ENCODE measurements at regions not wholly inside any gene's neighbourhood (a gene's known extent, or its start where the extent isn't known, plus 50 kb on each side); places are given as distances from the start of the nearest gene placed in this dataset.

GRCh38 chr2:120522151-120522751 is 176.3 kb downstream of the INHBB start:
- no peak overlapping the region for H3K27ac ChIP-seq (ENCODE audit: low read depth)
- no peaks in the 10 kb centered on the region for H3K36me3 ChIP-seq (ENCODE audit: insufficient read depth)
- no peaks in the 10 kb centered on the region for H3K4me1 ChIP-seq (ENCODE audit: insufficient read depth)
- no peak overlapping the region for H3K4me3 ChIP-seq (ENCODE audit: low read depth, low read length)
- DNase-seq (ENCODE audit: extremely low spot score) = no peak
- 28% methylated on average over 33 of the region's 33 CpGs for WGBS

GRCh38 chr2:120523766-120524165 is 177.8 kb downstream of the INHBB start:
- Histone ChIP-seq H3K27ac (ENCODE audit: low read depth) (no peak overlapping the region), H3K4me3 (ENCODE audit: low read depth, low read length) (no peak overlapping the region), H3K36me3 (ENCODE audit: insufficient read depth) (no peaks in the 10 kb centered on the region), H3K4me1 (ENCODE audit: insufficient read depth) (no peaks in the 10 kb centered on the region)
- no peak for DNase-seq (ENCODE audit: extremely low spot score)
- 95% methylated on average over 5 of the region's 5 CpGs for WGBS

GRCh38 chr2:120524174-120524573 is 178.2 kb downstream of the INHBB start:
- 87% methylated on average over 9 of the region's 9 CpGs for WGBS
- no peak for DNase-seq (ENCODE audit: extremely low spot score)

GRCh38 chr2:120525056-120526046 is 179.4 kb downstream of the INHBB start:
- H3K36me3 ChIP-seq (ENCODE audit: insufficient read depth) = no peaks in the 10 kb centered on the region
- DNase-seq (ENCODE audit: extremely low spot score) = no peak
- no peak overlapping the region for H3K4me3 ChIP-seq (ENCODE audit: low read depth, low read length)
- no peak overlapping the region for H3K27ac ChIP-seq (ENCODE audit: low read depth)
- H3K4me1 ChIP-seq (ENCODE audit: insufficient read depth) = no peaks in the 10 kb centered on the region
- WGBS = 59% methylated on average over 18 of the region's 18 CpGs

More at GRCh38 chr2:120524174-120524573, 178.2 kb downstream of the INHBB start:
- Histone ChIP-seq H3K4me3 (ENCODE audit: low read depth, low read length) (no peak overlapping the region), H3K36me3 (ENCODE audit: insufficient read depth) (no peaks in the 10 kb centered on the region), H3K4me1 (ENCODE audit: insufficient read depth) (no peaks in the 10 kb centered on the region), H3K27ac (ENCODE audit: low read depth) (no peak overlapping the region)

GRCh38 chr2:120526047-120526562 is 180.2 kb downstream of the INHBB start:
- Histone ChIP-seq H3K4me1 (ENCODE audit: insufficient read depth) (no peaks in the 10 kb centered on the region), H3K4me3 (ENCODE audit: low read depth, low read length) (no peak overlapping the region), H3K27ac (ENCODE audit: low read depth) (no peak overlapping the region), H3K36me3 (ENCODE audit: insufficient read depth) (no peaks in the 10 kb centered on the region)
- WGBS = 65% methylated on average over 16 of the region's 16 CpGs
- no peak for DNase-seq (ENCODE audit: extremely low spot score)

GRCh38 chr2:120526997-120527945 is 181.3 kb downstream of the INHBB start:
- 78% methylated on average over 18 of the region's 18 CpGs for WGBS
- DNase-seq (ENCODE audit: extremely low spot score) = no peak
- H3K4me3 ChIP-seq (ENCODE audit: low read depth, low read length) = no peak overlapping the region
- H3K27ac ChIP-seq (ENCODE audit: low read depth) = no peak overlapping the region
- no peaks in the 10 kb centered on the region for H3K36me3 ChIP-seq (ENCODE audit: insufficient read depth)
- no peaks in the 10 kb centered on the region for H3K4me1 ChIP-seq (ENCODE audit: insufficient read depth)

- Histone ChIP-seq H3K36me3 (ENCODE audit: insufficient read depth) (no peaks in the 10 kb centered on the region), H3K27ac (ENCODE audit: low read depth) (no peak overlapping the region), H3K4me3 (ENCODE audit: low read depth, low read length) (no peak overlapping the region), H3K4me1 (ENCODE audit: insufficient read depth) (no peaks in the 10 kb centered on the region)
- DNase-seq (ENCODE audit: extremely low spot score) = no peak
- WGBS = 71% methylated on average over 11 of the region's 11 CpGs
These were observed 182.2 kb downstream of the INHBB start for GRCh38 chr2:120528051-120528692.

- no peak overlapping the region for H3K27ac ChIP-seq (ENCODE audit: low read depth)
These were observed 182.7 kb downstream of the INHBB start for GRCh38 chr2:120528693-120529076.

GRCh38 chr2:120530781-120531180 is 184.8 kb downstream of the INHBB start:
- no peaks in the 10 kb centered on the region for H3K36me3 ChIP-seq (ENCODE audit: insufficient read depth)
- WGBS = 93% methylated on average over 4 of the region's 4 CpGs
- no peak overlapping the region for H3K4me3 ChIP-seq (ENCODE audit: low read depth, low read length)
- no peaks in the 10 kb centered on the region for H3K4me1 ChIP-seq (ENCODE audit: insufficient read depth)
- H3K27ac ChIP-seq (ENCODE audit: low read depth) = no peak overlapping the region
- DNase-seq (ENCODE audit: extremely low spot score) = no peak

More at GRCh38 chr2:120528693-120529076, 182.7 kb downstream of the INHBB start:
- H3K36me3 ChIP-seq (ENCODE audit: insufficient read depth) = no peaks in the 10 kb centered on the region
- 86% methylated on average over 7 of the region's 7 CpGs for WGBS
- DNase-seq (ENCODE audit: extremely low spot score) = no peak
- H3K4me3 ChIP-seq (ENCODE audit: low read depth, low read length) = no peak overlapping the region
- no peaks in the 10 kb centered on the region for H3K4me1 ChIP-seq (ENCODE audit: insufficient read depth)

GRCh38 chr2:120531365-120531764 is 185.4 kb downstream of the INHBB start:
- no peak overlapping the region for H3K4me3 ChIP-seq (ENCODE audit: low read depth, low read length)
- H3K36me3 ChIP-seq (ENCODE audit: insufficient read depth) = no peaks in the 10 kb centered on the region
- no peak for DNase-seq (ENCODE audit: extremely low spot score)
- H3K27ac ChIP-seq (ENCODE audit: low read depth) = no peak overlapping the region
- no peaks in the 10 kb centered on the region for H3K4me1 ChIP-seq (ENCODE audit: insufficient read depth)

- Histone ChIP-seq H3K4me3 (ENCODE audit: low read depth, low read length) (no peak overlapping the region), H3K36me3 (ENCODE audit: insufficient read depth) (no peaks in the 10 kb centered on the region), H3K27ac (ENCODE audit: low read depth) (no peak overlapping the region), H3K4me1 (ENCODE audit: insufficient read depth) (no peaks in the 10 kb centered on the region)
- DNase-seq (ENCODE audit: extremely low spot score) = no peak
- WGBS = 69% methylated on average over 4 of the region's 4 CpGs
These were observed 186.1 kb downstream of the INHBB start for GRCh38 chr2:120531863-120532600.

- no peak for DNase-seq (ENCODE audit: extremely low spot score)
- 92% methylated on average over 8 of the region's 8 CpGs for WGBS
- H3K4me1 ChIP-seq (ENCODE audit: insufficient read depth) = no peaks in the 10 kb centered on the region
- no peaks in the 10 kb centered on the region for H3K36me3 ChIP-seq (ENCODE audit: insufficient read depth)
- H3K27ac ChIP-seq (ENCODE audit: low read depth) = no peak overlapping the region
- H3K4me3 ChIP-seq (ENCODE audit: low read depth, low read length) = no peak overlapping the region
These were observed 187.7 kb downstream of the INHBB start for GRCh38 chr2:120533625-120534024.

Data from urinary bladder (tissue), 3 donors.